HEK293 (cell line): ENCODE measurements at regions not wholly inside any gene's neighbourhood (a gene's known extent, or its start where the extent isn't known, plus 50 kb on each side); places are given as distances from the start of the nearest gene placed in this dataset.

Experiments
- CTCF ChIA-PET: fragments of 350-600 bp; formaldehyde crosslinking; extraction: SDS; loops from one replicate; lab custom pipeline; 2021; ENCODE audit warnings: antibody characterized with exemption; lab: Yijun Ruan, JAX
- POLR2A ChIA-PET: fragments of 300-600 bp; formaldehyde crosslinking; extraction: SDS; loops from one replicate; lab custom pipeline; 2020; ENCODE audit warnings: antibody characterized with exemption, inconsistent platforms; lab: Yijun Ruan, JAX
- H3K27ac ChIP-seq: fragments of 200-500 bp; sonication (Bioruptor generic); 2 replicates; pipeline ENCODE4 v1.5.1; 2014; ENCODE audit warnings: low read depth, low read length, control low read depth, inconsistent platforms; ENCODE audit errors: extremely low read depth
- H3K36me3 ChIP-seq, 2 experiments: fragments of 200-500 bp in 1 of 2; sonication (Bioruptor generic) in 1 of 2; 1 replicate in 1 of 2; 2 replicates in 1 of 2; pipeline ENCODE4 v1.5.1; 2014 to 2017; ENCODE audit warnings: inconsistent platforms in 2 of 2, low read length in 2 of 2; ENCODE audit not compliant: control insufficient read depth in 2 of 2, insufficient read depth in 1 of 2
- H3K4me1 ChIP-seq: fragments of 200-500 bp; sonication (Bioruptor generic); 2 replicates; pipeline ENCODE4 v1.5.1; 2014; ENCODE audit warnings: mild to moderate bottlenecking, low read length, inconsistent platforms; ENCODE audit not compliant: control insufficient read depth, insufficient read depth
- H3K4me3 ChIP-seq: 2 replicates; pipeline ENCODE4 v1.5.1; 2011; ENCODE audit warnings: low read depth, mild to moderate bottlenecking, control low read depth, low read length, moderate library complexity
- H3K9me3 ChIP-seq: fragments of 200-500 bp; sonication (Bioruptor generic); 2 replicates; pipeline ENCODE4 v1.5.1; 2014; ENCODE audit warnings: low read depth, low read length, inconsistent platforms; ENCODE audit not compliant: control insufficient read depth, insufficient read depth
- HOXC10 ChIP-seq: sonication (generic); formaldehyde crosslinking; IDR thresholded peaks from 2 replicates; pipeline ENCODE4 v1.8.1; 2023; ENCODE audit warnings: mild to moderate bottlenecking, missing genetic modification reagents
- KLF1 ChIP-seq: fragments of 450-650 bp; formaldehyde crosslinking; IDR thresholded peaks from 2 replicates; pipeline ENCODE4 v1.5.1; 2016; ENCODE audit warnings: missing biosample characterization, missing genetic modification characterization
- KLF9 ChIP-seq: fragments of 450-650 bp; formaldehyde crosslinking; IDR thresholded peaks from 2 replicates; pipeline ENCODE4 v1.5.1; 2016; ENCODE audit warnings: missing biosample characterization, missing genetic modification characterization, low read depth
- OVOL3 ChIP-seq: fragments of 450-650 bp; formaldehyde crosslinking; IDR thresholded peaks from 2 replicates; pipeline ENCODE4 v1.5.1; 2016; ENCODE audit warnings: missing biosample characterization, missing genetic modification characterization
- SETDB1 ChIP-seq: IDR thresholded peaks from one replicate; pipeline ENCODE4 v1.6.1; 2017; ENCODE audit warnings: mild to moderate bottlenecking, low read length, moderate library complexity, mixed read lengths; ENCODE audit not compliant: insufficient read length
- WT1 ChIP-seq: fragments of 450-650 bp; formaldehyde crosslinking; IDR thresholded peaks from 2 replicates; pipeline ENCODE4 v1.5.1; 2016; ENCODE audit warnings: missing biosample characterization, missing genetic modification characterization
- ZBTB21 ChIP-seq: fragments of 450-650 bp; formaldehyde crosslinking; IDR thresholded peaks from 2 replicates; pipeline ENCODE4 v1.5.1; 2017; ENCODE audit warnings: missing biosample characterization, missing genetic modification characterization
- ZBTB26 ChIP-seq: fragments of 450-650 bp; formaldehyde crosslinking; optimal IDR thresholded peaks from 2 replicates; pipeline ENCODE3; 2016; ENCODE audit warnings: missing biosample characterization, mild to moderate bottlenecking, missing genetic modification characterization
- ZNF148 ChIP-seq: fragments of 450-650 bp; formaldehyde crosslinking; IDR thresholded peaks from 2 replicates; pipeline ENCODE4 v1.5.0; 2017; ENCODE audit warnings: missing biosample characterization, missing genetic modification characterization, borderline replicate concordance
- ZNF23 ChIP-seq: fragments of 450-650 bp; formaldehyde crosslinking; IDR thresholded peaks from 2 replicates; pipeline ENCODE4 v1.5.1; 2016; ENCODE audit warnings: missing biosample characterization, missing genetic modification characterization, borderline replicate concordance
- ZNF274 ChIP-seq, 2 experiments: fragments of 200-500 bp in 1 of 2; fragments of 450-650 bp in 1 of 2; sonication (Bioruptor generic) in 1 of 2; formaldehyde crosslinking in 1 of 2; IDR thresholded peaks; 2 replicates each; pipeline versions ENCODE4 v1.5.1 to v1.6.1; 2014 to 2016; ENCODE audit warnings: borderline replicate concordance in 1 of 2, inconsistent platforms in 1 of 2, low read length in 1 of 2, missing biosample characterization in 1 of 2, missing genetic modification characterization in 1 of 2
- ZNF404 ChIP-seq: fragments of 450-650 bp; formaldehyde crosslinking; IDR thresholded peaks from 2 replicates; pipeline ENCODE4 v1.5.1; 2017; ENCODE audit warnings: missing biosample characterization, missing genetic modification characterization
- ZNF416 ChIP-seq: fragments of 450-650 bp; formaldehyde crosslinking; IDR thresholded peaks from 2 replicates; pipeline ENCODE4 v1.5.1; 2016; ENCODE audit warnings: missing biosample characterization, missing genetic modification characterization
- ZNF473 ChIP-seq: fragments of 450-650 bp; formaldehyde crosslinking; IDR thresholded peaks from 2 replicates; pipeline ENCODE4 v1.5.1; 2017; ENCODE audit warnings: missing biosample characterization, missing genetic modification characterization
- ZNF521 ChIP-seq: fragments of 450-650 bp; formaldehyde crosslinking; IDR thresholded peaks from 2 replicates; pipeline ENCODE4 v1.5.1; 2017; ENCODE audit warnings: missing biosample characterization, mild to moderate bottlenecking, missing genetic modification characterization
- ZNF529 ChIP-seq: fragments of 450-650 bp; formaldehyde crosslinking; IDR thresholded peaks from 2 replicates; pipeline ENCODE4 v1.5.1; 2017; ENCODE audit warnings: missing genetic modification characterization, missing biosample characterization; ENCODE audit not compliant: insufficient replicate concordance
- ZNF626 ChIP-seq: fragments of 450-650 bp; sonication (Bioruptor Pico); formaldehyde crosslinking; IDR thresholded peaks from 2 replicates; pipeline ENCODE4 v1.5.1; 2018; ENCODE audit warnings: missing biosample characterization, missing genetic modification characterization, inconsistent platforms
- ZNF629 ChIP-seq: fragments of 450-650 bp; formaldehyde crosslinking; IDR thresholded peaks from 2 replicates; pipeline ENCODE4 v1.5.1; 2017; ENCODE audit warnings: missing biosample characterization, missing genetic modification characterization
- ZNF658 ChIP-seq: fragments of 450-650 bp; formaldehyde crosslinking; IDR thresholded peaks from 2 replicates; pipeline ENCODE4; 2016; ENCODE audit warnings: missing biosample characterization, missing genetic modification characterization
- ZNF670 ChIP-seq: fragments of 450-650 bp; formaldehyde crosslinking; IDR thresholded peaks from 2 replicates; pipeline ENCODE4 v1.5.1; 2016; ENCODE audit warnings: missing biosample characterization, missing genetic modification characterization, low read depth
- ZNF837 ChIP-seq: fragments of 450-650 bp; formaldehyde crosslinking; IDR thresholded peaks from 2 replicates; pipeline ENCODE4 v1.5.1; 2016; ENCODE audit warnings: missing biosample characterization, missing genetic modification characterization
- ZXDB ChIP-seq: fragments of 450-650 bp; formaldehyde crosslinking; IDR thresholded peaks from 2 replicates; pipeline ENCODE4 v1.5.1; 2016; ENCODE audit warnings: missing biosample characterization, missing genetic modification characterization

- TF ChIP-seq ZNF416 (tag by site-specific recombination): no peak
- no peak for TF ChIP-seq ZNF404 (tag by site-specific recombination)
- TF ChIP-seq ZXDB: no peak
- TF ChIP-seq ZNF626 (tag by site-specific recombination): no peak
Measured at GRCh38 chr9:104329245-104329644, 174.8 kb upstream of the OR13F1 start (continued).

- Histone ChIP-seq H3K36me3 (no peaks in the 10 kb centered on the region), H3K27ac (no peak overlapping the region), H3K9me3 (no peaks in the 10 kb centered on the region), H3K4me1 (no peaks in the 10 kb centered on the region), H3K4me3 (no peak overlapping the region)
- POLR2A ChIA-PET: no interaction called here
- TF ChIP-seq KLF1 (tag by site-specific recombination) (no peak), KLF9 (tag by site-specific recombination) (no peak), ZNF658 (tag by site-specific recombination) (no peak), ZNF629 (no peak), ZNF473 (no peak), ZNF521 (no peak), ZNF529 (tag by site-specific recombination) (no peak), HOXC10 (no peak), ZNF274 (IDR thresholded peaks at IDR 0.05; ENCODE audit: low read length) (no peak), ZNF274 (tag by site-specific recombination; IDR thresholded peaks at IDR 0.05; ENCODE audit: borderline replicate concordance) (no peak), ZNF837 (tag by site-specific recombination) (no peak), OVOL3 (no peak), ZNF23 (tag by site-specific recombination) (no peak), ZNF148 (tag by site-specific recombination) (no peak), ZBTB21 (tag by site-specific recombination) (no peak), ZBTB26 (no peak), ZNF670 (tag by site-specific recombination) (no peak)
- CTCF ChIA-PET: interaction anchor here (0.6 kb wide), 1 partner anchor 54 kb away, joined by 5 read pairs; no protein-coding TSS in a partner anchor
Measured at GRCh38 chr9:104330841-104331240, 173.2 kb upstream of the OR13F1 start.

- CTCF ChIA-PET: no interaction called here
- TF ChIP-seq SETDB1: peak; percentile 92
- TF ChIP-seq WT1 (tag by site-specific recombination): no peak
- no peaks in the 10 kb centered on the region for H3K36me3 ChIP-seq
- H3K27ac ChIP-seq: no peak overlapping the region
- no peaks in the 10 kb centered on the region for H3K9me3 ChIP-seq
- POLR2A ChIA-PET: no interaction called here
- H3K4me1 ChIP-seq: no peaks in the 10 kb centered on the region
- no peak overlapping the region for H3K4me3 ChIP-seq
Measured at GRCh38 chr9:104334549-104334948, 169.5 kb upstream of the OR13F1 start.
